ENCODE measurements at regions not wholly inside any gene's neighbourhood (a gene's known extent, or its start where the extent isn't known, plus 50 kb on each side); places are given as distances from the start of the nearest gene placed in this dataset.

GRCh38 chr3:182740710-182741109, 52.6 kb upstream of the ATP11B start:
- Histone ChIP-seq H3K4me1 (ENCODE audit: control insufficient read depth in 4 of 4, insufficient read depth in 4 of 4, low read length in 3 of 4) (no peaks in the 10 kb centered on the region), H3K9me3 (ENCODE audit: control insufficient read depth in 4 of 4, low read length in 3 of 4) (no peaks in the 10 kb centered on the region), H3K4me3 (ENCODE audit: low read depth in 1 of 3, low read length in 3 of 3) (no peak overlapping the region), H3K36me3 (ENCODE audit: control insufficient read depth in 4 of 4, insufficient read depth in 3 of 4, low read depth in 1 of 4, low read length in 3 of 4) (no peaks in the 10 kb centered on the region), H3K27ac (ENCODE audit: low read depth in 1 of 2, low read length in 2 of 2) (no peak overlapping the region), H3K9ac (ENCODE audit: low read depth in 1 of 2, low read length in 2 of 2) (no peak overlapping the region), H3K27me3 (ENCODE audit: control insufficient read depth in 4 of 4, insufficient read depth in 4 of 4, low read length in 3 of 4) (no peaks in the 10 kb centered on the region)
- DNase-seq (ENCODE audit: low spot score), result no peak
- TF ChIP-seq FOXA1 (IDR thresholded peaks at IDR 0.05) (no peak), EGR1 (IDR thresholded peaks at IDR 0.05; ENCODE audit: low read depth in 2 of 2) (no peak), FOXA2 (IDR thresholded peaks at IDR 0.05) (no peak), HNF4A (conservative IDR thresholded peaks at IDR 0.05) (no peak), JUND (IDR thresholded peaks at IDR 0.05) (no peak), NR2F2 (IDR thresholded peaks at IDR 0.05) (no peak), RXRA (IDR thresholded peaks at IDR 0.05) (no peak), SP1 (IDR thresholded peaks at IDR 0.05) (no peak), CTCF (IDR thresholded peaks at IDR 0.05; ENCODE audit: low read depth, low read length, missing input control) (no peak), MAX (IDR thresholded peaks at IDR 0.05) (no peak), TAF1 (conservative IDR thresholded peaks at IDR 0.05) (no peak), GABPA (IDR thresholded peaks at IDR 0.05 in 1 of 2, conservative IDR thresholded peaks at IDR 0.05 in 1 of 2) (no peak), ZBTB33 (IDR thresholded peaks at IDR 0.05) (no peak), ATF3 (IDR thresholded peaks at IDR 0.05) (no peak), RAD21 (IDR thresholded peaks at IDR 0.05) (no peak), HNF4G (IDR thresholded peaks at IDR 0.05) (no peak), REST (IDR thresholded peaks at IDR 0.05) (no peak), YY1 (IDR thresholded peaks at IDR 0.05) (no peak)
- 70% methylated on average over 6 of the region's 6 CpGs for WGBS
